Stimulated activated CD8-positive, alpha-beta memory T cell treated with anti-CD3 and anti-CD28 coated beads, Interleukin-7, amount 100 ng/mL, for 1 hour (primary cell): ENCODE measurements at regions not wholly inside any gene's neighbourhood (a gene's known extent, or its start where the extent isn't known, plus 50 kb on each side); places are given as distances from the start of the nearest gene placed in this dataset.
A peak's percentile ranks its signal among the peaks of the same experiment; 100 is the strongest.

ENCODE experiments used
- DNase-seq, 2 donors: peaks; one replicate each; pipeline ENCODE4 v3.0.0-alpha.2; 2020; ENCODE audit warnings: low read depth in 2 of 2

DNA sequence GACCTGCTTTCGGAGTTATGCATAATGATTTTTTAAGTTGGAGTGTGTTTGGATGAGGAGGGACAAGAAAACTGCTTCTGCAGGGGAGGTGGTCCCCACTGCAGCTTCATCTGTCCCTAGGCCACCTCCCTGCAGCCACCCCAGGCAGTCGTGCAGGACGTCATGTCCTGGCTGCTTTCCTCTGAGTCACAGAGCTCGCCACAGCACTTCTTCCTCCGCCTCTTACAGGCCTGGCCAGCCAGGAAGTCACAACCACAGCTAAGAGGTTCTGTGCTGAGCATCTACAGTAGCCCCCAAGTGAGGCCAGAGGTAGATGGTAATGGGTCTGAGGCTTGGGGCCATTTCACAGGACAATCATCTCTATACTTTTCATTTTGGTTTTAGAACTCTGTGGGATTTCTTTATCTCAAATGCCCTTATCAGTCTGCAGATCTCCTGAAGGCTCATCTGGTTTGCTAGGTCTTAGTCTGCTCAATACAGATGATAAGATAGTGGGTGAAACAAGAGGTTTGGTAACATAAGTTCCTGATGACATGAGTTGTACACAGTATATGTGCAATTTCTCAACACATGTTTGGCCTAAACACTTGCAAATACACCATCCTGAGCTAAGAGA is 106.4 kb downstream of the ARF6 start:
- peak in 1 of 2 donors; percentile 55 for DNase-seq

GRCh38 chr14:49999826-50000379 is 107.0 kb downstream of the ARF6 start:
- no peak for DNase-seq

- DNase-seq = peak; percentile 51 to 54
These were observed 107.7 kb downstream of the ARF6 start for GRCh38 chr14:50000380-50001150.

DNA sequence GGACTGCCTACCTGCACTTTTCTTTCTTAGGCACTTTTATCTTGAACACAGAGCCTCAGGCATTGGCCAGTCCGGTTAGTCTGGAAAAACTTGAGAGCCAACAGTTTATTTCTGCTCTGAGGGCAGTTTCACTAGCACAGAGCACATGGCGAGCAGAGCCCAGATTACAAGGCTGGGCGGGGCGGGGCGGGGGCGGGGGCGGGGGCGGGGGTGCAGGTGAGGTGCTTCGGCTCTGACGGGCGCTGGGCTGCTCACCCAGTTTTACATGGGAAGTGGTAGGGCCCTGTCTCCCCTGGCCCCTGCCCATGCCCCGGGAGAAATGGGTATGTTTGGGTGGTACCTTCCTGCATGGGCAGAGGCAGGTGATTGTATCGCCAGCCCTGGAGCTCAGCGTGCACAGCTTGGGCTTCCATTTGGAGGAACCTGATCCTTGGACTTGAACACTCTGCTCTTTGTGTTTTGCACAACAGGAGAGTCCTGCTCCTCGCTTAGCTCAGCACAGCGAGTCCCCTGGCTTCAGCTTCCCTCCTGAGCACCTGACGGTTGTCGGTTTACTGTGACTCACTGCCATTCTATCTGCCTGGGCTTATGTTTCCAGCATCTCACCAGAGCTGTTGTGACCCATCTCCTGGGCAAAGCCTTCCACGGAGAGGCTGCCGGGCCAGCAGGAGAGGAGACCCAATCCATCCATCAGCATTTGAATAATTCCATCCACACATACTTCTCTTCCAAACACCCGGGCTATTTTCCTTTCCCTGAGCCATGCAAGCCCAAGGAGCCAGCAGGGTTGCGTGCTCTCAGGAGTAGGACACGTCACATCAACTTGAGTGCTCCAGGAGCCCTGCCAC is 108.5 kb downstream of the ARF6 start:
- DNase-seq = peak in 1 of 2 donors; percentile 47

DNA sequence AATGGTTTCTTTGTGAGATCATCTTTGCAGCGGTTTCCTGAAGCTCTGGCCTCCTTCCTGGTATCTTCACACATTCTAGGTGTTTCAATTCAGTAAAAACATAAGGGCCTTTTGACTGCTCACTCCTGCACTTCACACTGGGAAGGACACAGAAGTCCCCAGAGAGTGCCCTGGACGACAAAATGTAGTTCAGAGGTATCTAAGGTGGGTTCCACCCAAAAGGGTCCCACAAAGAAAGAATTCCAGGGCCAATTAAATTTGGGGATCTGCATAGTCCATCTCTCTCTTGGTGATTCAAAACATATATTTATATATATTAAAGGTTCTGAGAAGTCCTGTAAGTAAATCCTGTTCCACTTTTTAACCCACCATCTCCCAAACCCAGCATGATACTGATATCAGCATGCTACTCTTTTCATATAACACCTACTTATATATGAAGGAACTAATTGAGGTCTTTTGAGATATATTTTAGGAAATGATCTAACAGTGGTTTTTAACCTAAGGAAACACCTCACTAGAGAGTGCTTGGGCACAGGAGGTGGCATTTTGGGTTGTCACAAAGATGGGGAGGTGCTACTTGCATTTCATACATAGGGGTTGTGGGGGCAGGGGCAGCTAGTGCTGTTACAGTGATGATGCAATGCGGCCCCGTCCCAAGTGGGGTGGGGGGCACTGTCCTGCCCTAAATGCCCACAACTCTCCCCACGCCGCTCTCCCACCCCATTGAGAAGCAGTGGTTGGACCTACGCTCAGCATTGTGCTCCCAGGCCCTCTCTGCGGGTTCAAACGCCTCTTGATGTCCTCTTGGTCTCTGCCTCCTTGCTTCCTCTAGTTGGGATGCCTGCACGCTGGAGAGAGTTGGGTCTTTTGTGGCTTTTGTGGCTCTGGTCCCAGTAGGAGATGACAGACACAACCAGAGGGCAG is 109.4 kb downstream of the ARF6 start:
- peak; percentile 39 to 43 for DNase-seq

DNA sequence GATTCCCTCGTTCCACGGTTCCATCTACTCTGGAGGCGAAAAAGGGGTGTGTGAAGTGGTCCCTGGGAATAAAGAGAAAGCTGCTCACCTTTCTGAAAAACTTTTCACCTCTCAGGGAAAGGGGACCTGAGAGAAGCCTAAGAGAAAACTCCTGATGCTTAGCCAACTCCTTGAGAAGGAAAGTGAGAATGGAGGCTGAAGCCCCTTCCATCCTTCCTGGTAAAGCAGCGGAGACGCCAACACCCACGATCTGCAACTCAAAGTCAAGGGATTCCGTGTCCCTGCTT is 110.0 kb downstream of the ARF6 start:
- DNase-seq = no peak

DNA sequence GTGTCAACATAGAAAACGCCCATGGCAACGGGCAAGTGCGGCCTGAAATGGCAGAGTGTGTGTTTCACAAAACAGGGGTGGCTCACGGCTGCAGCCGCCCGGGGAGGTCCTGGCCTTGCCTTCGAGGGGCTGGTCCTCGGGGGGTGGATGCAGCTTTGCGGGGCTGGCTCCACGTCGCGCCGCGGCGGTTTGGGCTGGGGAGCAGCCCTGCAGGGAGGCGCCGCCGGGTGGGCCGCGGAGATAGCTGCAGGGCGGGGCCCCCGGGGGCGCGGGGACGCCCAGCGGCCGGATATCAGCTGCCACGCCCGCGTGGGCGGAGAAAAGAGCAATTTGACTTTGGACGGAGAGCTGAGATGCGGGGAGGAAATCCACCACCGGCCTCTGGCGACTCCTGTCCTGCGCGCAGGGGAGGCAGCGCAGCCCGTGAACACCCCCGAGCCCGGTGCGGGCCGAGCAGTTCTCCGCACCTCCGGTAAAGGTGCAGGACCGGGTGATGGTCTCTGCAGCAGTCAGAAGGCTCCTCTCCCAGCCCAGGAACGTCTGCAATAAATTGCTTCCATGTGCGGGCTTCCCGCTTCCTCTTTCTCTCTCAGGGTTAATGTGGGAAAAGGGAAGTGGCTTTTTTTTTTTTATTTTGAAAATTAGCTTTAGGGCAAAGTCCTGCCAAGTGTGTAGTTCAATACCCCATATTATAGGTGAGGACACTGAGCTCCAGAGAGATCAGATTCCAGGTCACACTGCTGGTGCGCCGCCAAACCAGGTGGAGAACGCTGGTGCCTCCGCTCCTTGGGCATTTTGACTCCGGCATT is 110.5 kb downstream of the ARF6 start:
- DNase-seq = peak; percentile 51 to 54

- no peak for DNase-seq
These were observed 110.2 kb downstream of the VCPKMT start for GRCh38 chr14:50006141-50006540.

DNA sequence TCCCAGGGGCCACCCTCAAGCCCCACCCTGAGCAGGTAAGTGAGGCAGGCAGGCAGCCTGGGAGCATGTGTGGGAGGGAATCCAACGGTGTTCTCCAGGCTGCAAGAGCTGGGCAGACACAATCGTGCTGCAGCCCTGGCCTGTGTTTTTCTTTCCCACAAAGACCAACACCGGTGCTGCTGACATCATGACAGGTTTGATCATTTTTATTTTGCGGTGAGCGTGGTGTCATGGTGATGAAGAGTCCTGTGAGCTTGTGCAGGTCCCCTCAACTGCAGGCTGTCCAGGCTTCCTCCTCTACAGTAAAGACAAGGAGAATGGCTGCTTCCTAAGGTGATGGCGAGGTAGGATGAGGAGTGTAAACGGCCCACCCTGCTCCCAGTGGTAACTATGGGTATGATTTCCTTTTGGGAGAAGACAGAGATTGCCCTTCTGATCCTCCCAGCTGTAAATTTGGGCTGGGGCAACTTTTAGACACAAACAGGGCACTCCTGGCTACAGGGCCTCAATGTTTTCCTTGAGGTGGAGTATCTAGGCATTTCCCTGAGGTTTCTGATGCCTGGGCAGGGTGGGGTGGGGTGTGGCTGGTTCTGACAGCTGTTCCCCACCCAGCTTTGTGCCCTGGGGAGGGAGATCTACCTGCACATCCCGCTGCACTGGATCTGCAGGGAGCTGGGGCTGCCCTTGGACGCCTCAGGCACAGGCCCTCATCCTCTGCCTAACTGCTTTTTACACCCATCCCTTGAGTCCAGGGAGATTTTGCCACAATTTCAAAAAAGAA is 109.1 kb downstream of the VCPKMT start:
- no peak for DNase-seq

- no peak for DNase-seq
These were observed 107.8 kb downstream of the VCPKMT start for GRCh38 chr14:50008562-50008961.

DNA sequence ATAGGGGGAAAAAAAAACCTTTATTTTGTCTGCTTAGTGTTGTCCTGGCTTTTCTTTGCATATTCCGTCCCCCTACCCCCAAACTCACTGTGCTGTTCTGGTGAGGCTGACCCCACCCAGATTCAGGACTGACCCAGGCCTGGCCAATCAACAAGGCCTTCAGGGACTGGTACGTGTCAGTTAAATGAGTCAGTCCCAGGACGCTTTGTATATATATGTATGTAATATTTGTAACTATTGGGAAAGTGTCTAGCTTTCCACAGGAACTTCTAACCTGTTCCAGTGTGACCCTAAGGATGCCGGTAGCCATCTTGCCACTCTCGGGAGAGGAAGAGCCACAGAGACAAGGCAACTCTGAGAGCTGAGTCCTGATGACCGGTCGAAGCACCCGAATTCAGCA is 107.4 kb downstream of the VCPKMT start:
- DNase-seq = no peak

DNA sequence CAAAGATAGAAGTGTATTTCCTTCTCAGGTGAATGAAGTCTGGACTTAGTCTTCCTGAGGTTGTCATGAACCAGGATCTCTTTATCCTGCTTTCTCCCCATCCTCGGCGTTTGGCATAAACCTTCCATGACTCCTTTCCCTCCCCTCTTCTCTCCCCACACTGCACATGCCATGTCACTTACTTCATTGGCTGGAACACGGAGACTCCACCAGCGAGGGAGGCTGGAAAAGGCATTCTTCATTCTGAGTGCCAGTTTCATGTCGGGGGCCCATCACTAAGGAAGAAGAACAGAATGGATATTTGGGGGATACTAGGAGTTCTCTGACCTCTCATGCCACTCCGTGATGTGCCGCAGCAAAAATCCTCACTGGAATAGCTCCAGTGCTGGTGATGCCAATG is 105.6 kb downstream of the VCPKMT start:
- no peak for DNase-seq

DNA sequence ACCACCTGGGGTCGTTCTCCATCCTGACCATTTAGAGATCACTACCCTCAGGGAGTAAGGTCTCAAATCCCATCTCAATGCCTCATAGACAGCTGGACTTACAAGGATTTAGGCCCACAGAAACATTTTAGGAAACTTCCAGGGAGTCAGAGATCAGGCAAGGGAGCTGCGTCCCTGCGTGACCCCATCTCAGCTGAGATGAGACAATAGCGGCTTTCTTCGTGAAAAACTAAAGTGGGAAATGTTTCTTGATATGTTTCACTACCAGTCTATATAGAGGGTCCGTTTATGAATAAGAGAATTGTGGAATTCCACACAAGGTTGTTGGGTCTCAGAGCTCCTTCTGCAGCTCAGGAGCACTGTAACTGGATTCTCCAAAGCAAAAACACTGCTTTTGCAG is 105.1 kb downstream of the VCPKMT start:
- no peak for DNase-seq

GRCh38 chr14:50012644-50013043 is 103.7 kb downstream of the VCPKMT start:
- no peak for DNase-seq

- no peak for DNase-seq
These were observed 103.0 kb downstream of the VCPKMT start for GRCh38 chr14:50013198-50013918.

DNA sequence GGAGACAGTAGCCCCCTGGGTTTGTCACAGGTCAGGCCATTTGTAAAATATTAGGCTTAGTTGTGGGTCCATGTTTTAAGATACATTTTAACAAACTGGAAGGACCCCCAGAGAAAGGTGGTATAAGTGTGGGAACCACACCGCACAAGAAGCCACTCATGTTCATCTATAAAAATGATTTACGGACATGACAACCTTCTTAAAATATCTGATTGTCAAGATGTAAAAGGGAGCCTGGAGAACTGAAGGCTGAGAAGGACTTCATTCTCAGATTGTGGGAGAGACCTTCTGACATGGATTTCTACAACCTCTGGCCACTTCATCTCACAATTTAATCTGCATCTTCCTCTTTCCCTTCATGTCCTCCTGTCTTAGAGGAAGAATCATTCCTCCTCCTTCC is 102.4 kb downstream of the VCPKMT start:
- no peak for DNase-seq

- DNase-seq = no peak
These were observed 101.5 kb downstream of the VCPKMT start for GRCh38 chr14:50014809-50015430.

GRCh38 chr14:50015716-50016115 is 100.7 kb downstream of the VCPKMT start:
- DNase-seq = no peak
